Epithelial cell of proximal tubule (primary cell): ENCODE measurements at regions not wholly inside any gene's neighbourhood (a gene's known extent, or its start where the extent isn't known, plus 50 kb on each side); places are given as distances from the start of the nearest gene placed in this dataset.
A peak's percentile ranks its signal among the peaks of the same experiment; 100 is the strongest.

Experiments
- DNase-seq: peaks from one replicate; pipeline ENCODE4 v3.0.0-alpha.2; 2011; ENCODE audit warnings: low read depth
- H3K4me3 ChIP-seq: 2 replicates; pipeline ENCODE4 v1.5.1; 2011; ENCODE audit warnings: low read depth, mild to moderate bottlenecking, low read length
- TF ChIP-seq, protein P1 (sequence below): conservative IDR thresholded peaks from 2 replicates; pipeline ENCODE4 v1.5.1; 2012; ENCODE audit warnings: low read depth, mild to moderate bottlenecking, low read length

DNA sequence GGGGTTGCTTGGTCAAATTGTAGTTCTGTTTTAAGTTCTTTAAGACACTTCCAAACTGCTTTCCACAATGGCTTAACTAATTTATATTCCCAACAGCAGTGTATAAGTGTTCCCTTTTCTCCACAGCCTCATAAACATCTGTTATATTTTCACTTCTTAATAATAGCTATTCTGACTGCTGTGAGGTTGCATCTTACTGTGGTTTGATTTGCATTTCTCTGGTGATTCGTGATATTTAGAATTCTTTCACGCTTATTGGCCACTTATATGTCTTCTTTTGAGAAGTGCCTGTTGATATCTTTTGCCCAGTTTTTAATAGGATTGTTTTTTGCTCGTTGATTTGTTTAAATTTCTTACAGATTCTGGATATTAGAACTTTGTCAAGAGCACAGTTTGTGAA lies 278.6 kb upstream of the ITM2A start:
- DNase-seq: no peak
- no peak overlapping the region for H3K4me3 ChIP-seq
- TF ChIP-seq, protein P1, sequence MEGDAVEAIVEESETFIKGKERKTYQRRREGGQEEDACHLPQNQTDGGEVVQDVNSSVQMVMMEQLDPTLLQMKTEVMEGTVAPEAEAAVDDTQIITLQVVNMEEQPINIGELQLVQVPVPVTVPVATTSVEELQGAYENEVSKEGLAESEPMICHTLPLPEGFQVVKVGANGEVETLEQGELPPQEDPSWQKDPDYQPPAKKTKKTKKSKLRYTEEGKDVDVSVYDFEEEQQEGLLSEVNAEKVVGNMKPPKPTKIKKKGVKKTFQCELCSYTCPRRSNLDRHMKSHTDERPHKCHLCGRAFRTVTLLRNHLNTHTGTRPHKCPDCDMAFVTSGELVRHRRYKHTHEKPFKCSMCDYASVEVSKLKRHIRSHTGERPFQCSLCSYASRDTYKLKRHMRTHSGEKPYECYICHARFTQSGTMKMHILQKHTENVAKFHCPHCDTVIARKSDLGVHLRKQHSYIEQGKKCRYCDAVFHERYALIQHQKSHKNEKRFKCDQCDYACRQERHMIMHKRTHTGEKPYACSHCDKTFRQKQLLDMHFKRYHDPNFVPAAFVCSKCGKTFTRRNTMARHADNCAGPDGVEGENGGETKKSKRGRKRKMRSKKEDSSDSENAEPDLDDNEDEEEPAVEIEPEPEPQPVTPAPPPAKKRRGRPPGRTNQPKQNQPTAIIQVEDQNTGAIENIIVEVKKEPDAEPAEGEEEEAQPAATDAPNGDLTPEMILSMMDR: no peak

DNA sequence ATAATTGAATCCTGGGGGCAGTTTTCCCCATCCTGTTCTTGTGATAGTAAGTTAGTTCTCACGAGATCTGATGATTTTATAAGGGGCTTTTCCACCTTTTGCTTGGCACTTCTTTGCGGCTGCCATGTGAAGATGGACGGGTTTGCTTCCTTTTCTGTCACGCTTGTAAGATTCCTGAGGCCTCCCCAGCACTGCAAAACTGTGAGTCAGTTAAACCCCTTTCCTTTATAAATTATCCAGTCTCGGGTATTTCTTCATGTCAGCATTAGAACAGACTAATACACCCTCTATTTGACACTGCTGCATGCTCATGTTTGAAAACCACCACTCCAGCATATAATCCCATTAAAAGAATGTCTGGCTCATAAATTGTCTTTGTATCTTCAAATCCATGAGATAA lies 264.4 kb upstream of the ITM2A start:
- H3K4me3 ChIP-seq: no peak overlapping the region
- TF ChIP-seq, protein P1: no peak
- no peak for DNase-seq

DNA sequence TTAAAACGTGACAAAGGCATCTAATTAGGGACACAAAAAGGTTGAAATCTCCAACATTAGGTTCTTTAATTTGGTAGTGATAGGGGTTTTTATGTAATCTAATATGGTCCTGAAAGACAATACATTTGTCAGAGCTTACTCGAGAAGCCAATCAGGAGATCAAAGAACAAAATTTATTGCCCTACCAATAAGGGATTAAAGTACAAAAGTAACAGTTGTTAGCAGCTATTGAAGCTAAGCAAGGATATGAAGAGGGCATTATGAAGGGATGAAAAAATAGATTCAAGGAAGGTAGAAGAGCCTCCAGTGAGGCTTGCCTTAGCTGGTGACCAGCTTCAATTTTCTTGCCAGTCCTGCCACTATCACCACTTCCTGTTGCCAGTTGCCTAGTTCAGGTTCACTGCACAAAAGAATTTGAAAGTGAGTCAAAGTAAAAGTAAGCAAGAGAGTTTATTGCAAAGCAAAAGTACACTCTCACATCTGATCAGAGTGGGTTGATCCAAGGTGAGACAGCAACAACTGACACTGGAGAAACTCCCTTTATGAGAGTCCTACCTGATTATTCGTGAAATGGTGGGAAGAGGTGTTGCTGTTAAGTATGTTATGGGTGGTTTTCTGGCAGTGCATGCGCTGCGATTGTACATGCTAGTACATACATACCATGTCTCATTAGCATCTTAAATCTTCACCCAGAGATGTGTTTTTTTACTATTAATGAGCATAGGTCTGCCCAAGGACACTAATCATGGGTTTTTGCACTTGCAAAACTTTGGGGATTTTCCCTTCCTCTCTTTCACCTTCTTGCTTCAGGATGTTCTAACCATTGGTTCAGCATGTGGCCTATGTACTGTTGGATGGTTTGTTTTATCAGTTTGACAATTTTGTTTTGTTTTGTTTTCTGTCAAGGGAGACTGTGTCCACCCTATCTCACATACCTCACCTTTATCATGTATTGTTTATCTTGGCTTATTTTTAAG lies 263.2 kb upstream of the ITM2A start:
- peak; percentile 57 for DNase-seq
- TF ChIP-seq, protein P1: no peak
- H3K4me3 ChIP-seq: no peak overlapping the region

DNA sequence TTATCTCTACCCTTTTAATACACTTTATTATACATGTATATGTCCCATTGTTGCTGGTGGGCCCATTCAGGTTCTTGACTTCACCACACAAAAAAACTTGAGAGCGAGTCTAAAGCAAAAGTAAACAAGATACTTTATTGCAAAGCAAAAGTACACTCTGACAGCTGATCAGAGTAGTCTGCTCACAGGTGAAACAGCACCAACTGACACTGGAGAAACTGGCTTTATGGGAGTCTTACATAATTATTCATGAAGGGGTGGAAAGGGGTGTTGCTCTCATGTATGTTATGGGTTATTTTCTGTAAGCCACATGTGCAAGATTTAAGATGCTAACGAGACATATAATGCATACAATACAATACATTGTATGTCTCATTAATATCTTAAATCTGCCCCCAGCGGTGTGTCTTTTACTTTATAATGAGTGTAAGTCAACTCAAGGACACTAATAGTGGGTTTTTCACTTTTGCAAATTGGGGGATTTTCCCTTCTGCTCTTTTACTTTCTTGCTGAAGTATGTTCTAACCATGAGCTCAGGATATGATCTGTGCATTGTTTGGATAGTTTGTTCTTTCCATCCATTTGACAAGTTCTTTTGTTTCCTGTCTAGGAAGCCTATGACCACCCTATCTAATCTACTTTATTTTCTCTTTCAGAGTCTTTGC lies 256.1 kb upstream of the ITM2A start:
- TF ChIP-seq, protein P1: no peak
- DNase-seq: no peak
- no peak overlapping the region for H3K4me3 ChIP-seq

DNA sequence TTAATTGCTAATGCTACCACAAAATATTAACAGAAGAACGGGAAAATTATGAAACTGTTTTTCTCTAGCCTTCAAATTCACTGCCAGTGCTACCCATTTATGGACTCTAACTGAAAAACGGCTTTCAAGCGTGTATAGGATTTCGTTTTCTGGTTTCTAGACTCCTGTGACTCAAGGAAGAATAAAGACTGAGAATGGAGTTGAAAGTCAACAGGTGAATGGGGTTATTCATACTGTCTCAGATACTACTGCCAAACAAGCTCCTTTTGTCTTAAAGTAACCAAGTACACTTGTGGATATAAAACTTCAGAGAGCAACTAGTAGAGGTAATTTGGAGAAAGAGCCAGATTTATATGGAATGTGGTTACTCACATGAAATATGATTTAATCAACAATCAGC lies 251.1 kb upstream of the ITM2A start:
- H3K4me3 ChIP-seq: no peak overlapping the region
- TF ChIP-seq, protein P1: no peak
- DNase-seq: no peak

DNA sequence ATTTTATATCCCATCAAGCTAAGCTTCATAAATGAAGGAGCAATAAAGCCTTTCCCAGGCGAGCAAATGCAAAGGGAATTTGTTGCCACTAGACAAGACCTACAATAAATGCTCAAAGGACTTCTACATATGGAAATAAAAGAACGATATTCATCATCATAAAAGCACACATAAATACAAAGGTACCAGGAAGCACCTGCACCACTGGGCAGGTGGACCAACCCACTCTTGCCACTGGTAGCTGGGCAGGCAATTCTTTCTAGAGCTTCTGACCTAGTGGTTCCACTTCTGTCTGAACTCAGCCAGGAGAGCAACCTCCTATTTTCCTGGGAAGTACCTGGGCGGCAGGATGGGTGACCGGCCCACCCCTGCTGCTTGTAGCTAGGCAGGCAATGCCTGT lies 237.2 kb upstream of the ITM2A start:
- DNase-seq: no peak
- TF ChIP-seq, protein P1: no peak
- H3K4me3 ChIP-seq: no peak overlapping the region
